GM23248 (cell line): ENCODE measurements at regions not wholly inside any gene's neighbourhood (a gene's known extent, or its start where the extent isn't known, plus 50 kb on each side); places are given as distances from the start of the nearest gene placed in this dataset.

Experiments used
- EZH2 ChIP-seq: fragments of 200-600 bp; sonication (generic); IDR thresholded peaks from 2 replicates; pipeline ENCODE4 v1.6.1; 2018; ENCODE audit warnings: antibody characterized with exemption, mild to moderate bottlenecking; ENCODE audit not compliant: insufficient read depth, poor library complexity, severe bottlenecking
- EZH2phosphoT487 ChIP-seq: fragments of 200-600 bp; sonication (generic); IDR thresholded peaks from 2 replicates; pipeline ENCODE4 v1.6.1; 2018; ENCODE audit warnings: antibody characterized with exemption, moderate library complexity, mild to moderate bottlenecking, low read depth; ENCODE audit not compliant: insufficient read depth

DNA sequence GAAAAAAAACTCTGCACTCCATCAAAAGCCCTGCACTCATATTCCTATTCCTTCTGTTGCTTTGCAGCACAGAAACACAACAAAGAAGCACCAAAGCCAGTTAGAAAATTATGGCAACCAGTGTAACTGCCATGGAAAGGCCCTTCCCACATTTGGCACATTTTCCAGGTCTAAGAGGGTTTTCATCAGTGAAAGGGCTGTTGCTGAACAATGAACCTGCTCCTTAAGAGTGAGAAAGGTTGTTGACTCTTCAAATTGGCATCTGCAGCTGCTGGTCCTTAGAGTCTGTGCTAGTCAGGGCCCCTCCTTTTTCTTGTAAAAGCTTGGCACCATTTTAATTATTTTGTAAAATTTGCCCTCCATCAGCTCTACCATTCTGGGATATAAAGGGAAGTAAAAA is 378.7 kb upstream of the KITLG start:
- TF ChIP-seq EZH2phosphoT487 (no peak), EZH2 (no peak)
